ENCODE measurements at regions not wholly inside any gene's neighbourhood (a gene's known extent, or its start where the extent isn't known, plus 50 kb on each side); places are given as distances from the start of the nearest gene placed in this dataset.

- Histone ChIP-seq H3K27me3 (no peaks in the 10 kb centered on the region), H3K4me3 (no peak overlapping the region), H3K36me3 (no peaks in the 10 kb centered on the region), H3K4me1 (no peaks in the 10 kb centered on the region), H3K27ac (no peak overlapping the region), H3K9me3 (no peaks in the 10 kb centered on the region)
- DNase-seq: no peak
- in situ Hi-C loops (cut with MboI; ENCODE audit: low pct_ligation_motif_present in 1 of 4, low pct_unique_long_range_greater_than_20kb in 1 of 4, low sequenced_read_pairs in 3 of 4) (no loop called here), intact Hi-C loops (cut with DNase I; ENCODE audit: low total_unique reads) (no loop called here)
- WGBS, 2 donors (ENCODE audit: low coverage in 1 of 2): 70 to 80% methylated on average over 1 to 4 of the region's 4 CpGs
- TF ChIP-seq CTCF (IDR thresholded peaks at IDR 0.05) (no peak), EP300 (IDR thresholded peaks at IDR 0.05; ENCODE audit: low read depth) (no peak), POLR2AphosphoS5 (IDR thresholded peaks at IDR 0.05) (no peak), POLR2A (IDR thresholded peaks at IDR 0.05) (no peak)
Observed at GRCh38 chr5:173707392-173707791, 90.9 kb upstream of the BOD1 start.

GRCh38 chr5:173709145-173709544 is 92.7 kb upstream of the BOD1 start:
- H3K27me3 ChIP-seq: no peaks in the 10 kb centered on the region
- no peak for DNase-seq
- 72 to 95% methylated on average over 2 to 3 of the region's 3 CpGs for WGBS, 2 donors (ENCODE audit: low coverage in 1 of 2)
- H3K4me1 ChIP-seq: no peaks in the 10 kb centered on the region
- no peaks in the 10 kb centered on the region for H3K9me3 ChIP-seq
- no peak overlapping the region for H3K27ac ChIP-seq
- H3K36me3 ChIP-seq: no peaks in the 10 kb centered on the region
- in situ Hi-C loops (cut with MboI; ENCODE audit: low pct_ligation_motif_present in 1 of 4, low pct_unique_long_range_greater_than_20kb in 1 of 4, low sequenced_read_pairs in 3 of 4) (no loop called here), intact Hi-C loops (cut with DNase I; ENCODE audit: low total_unique reads) (no loop called here)
- H3K4me3 ChIP-seq: no peak overlapping the region
- no peak for TF ChIP-seq EP300 (IDR thresholded peaks at IDR 0.05; ENCODE audit: low read depth)
- no peak for TF ChIP-seq POLR2AphosphoS5 (IDR thresholded peaks at IDR 0.05)
- TF ChIP-seq POLR2A (IDR thresholded peaks at IDR 0.05): no peak
- no peak for TF ChIP-seq CTCF (IDR thresholded peaks at IDR 0.05)

GRCh38 chr5:173709761-173710160 is 93.3 kb upstream of the BOD1 start:
- no peak overlapping the region for H3K27ac ChIP-seq
- H3K4me1 ChIP-seq: no peaks in the 10 kb centered on the region
- H3K4me3 ChIP-seq: no peak overlapping the region
- no peaks in the 10 kb centered on the region for H3K9me3 ChIP-seq
- 59 to 100% methylated on average over 2 to 6 of the region's 6 CpGs for WGBS, 2 donors (ENCODE audit: low coverage in 1 of 2)
- intact Hi-C loops (cut with DNase I; ENCODE audit: low total_unique reads) (no loop called here), in situ Hi-C loops (cut with MboI; ENCODE audit: low pct_ligation_motif_present in 1 of 4, low pct_unique_long_range_greater_than_20kb in 1 of 4, low sequenced_read_pairs in 3 of 4) (no loop called here)
- no peak for DNase-seq
- H3K36me3 ChIP-seq: no peaks in the 10 kb centered on the region
- no peaks in the 10 kb centered on the region for H3K27me3 ChIP-seq
- TF ChIP-seq POLR2A (IDR thresholded peaks at IDR 0.05) (no peak), EP300 (IDR thresholded peaks at IDR 0.05; ENCODE audit: low read depth) (no peak)

GRCh38 chr5:173710528-173710927 is 94.1 kb upstream of the BOD1 start:
- H3K36me3 ChIP-seq: no peaks in the 10 kb centered on the region
- no peaks in the 10 kb centered on the region for H3K27me3 ChIP-seq
- H3K27ac ChIP-seq: no peak overlapping the region
- no peaks in the 10 kb centered on the region for H3K4me1 ChIP-seq
- no peak overlapping the region for H3K4me3 ChIP-seq
- TF ChIP-seq CTCF (IDR thresholded peaks at IDR 0.05): no peak
- TF ChIP-seq POLR2AphosphoS5 (IDR thresholded peaks at IDR 0.05): no peak
- TF ChIP-seq EP300 (IDR thresholded peaks at IDR 0.05; ENCODE audit: low read depth): no peak
- TF ChIP-seq POLR2A (IDR thresholded peaks at IDR 0.05): no peak
- no peaks in the 10 kb centered on the region for H3K9me3 ChIP-seq
- intact Hi-C loops (cut with DNase I; ENCODE audit: low total_unique reads): no loop called here
- 87 to 94% methylated on average over 6 to 7 of the region's 7 CpGs for WGBS, 2 donors (ENCODE audit: low coverage in 1 of 2)
- no peak for DNase-seq
- in situ Hi-C loops (cut with MboI; ENCODE audit: low pct_ligation_motif_present in 1 of 4, low pct_unique_long_range_greater_than_20kb in 1 of 4, low sequenced_read_pairs in 3 of 4): no loop called here

GRCh38 chr5:173711466-173711865 is 95.0 kb upstream of the BOD1 start:
- Histone ChIP-seq H3K9me3 (no peaks in the 10 kb centered on the region), H3K4me1 (no peaks in the 10 kb centered on the region), H3K27me3 (no peaks in the 10 kb centered on the region), H3K27ac (no peak overlapping the region), H3K4me3 (no peak overlapping the region), H3K36me3 (no peaks in the 10 kb centered on the region)
- in situ Hi-C loops (cut with MboI; ENCODE audit: low pct_ligation_motif_present in 1 of 4, low pct_unique_long_range_greater_than_20kb in 1 of 4, low sequenced_read_pairs in 3 of 4): no loop called here
- intact Hi-C loops (cut with DNase I; ENCODE audit: low total_unique reads): no loop called here
- 85 to 89% methylated on average over 2 of the region's 2 CpGs for WGBS, 2 donors (ENCODE audit: low coverage in 1 of 2)
- TF ChIP-seq POLR2AphosphoS5 (IDR thresholded peaks at IDR 0.05) (no peak), POLR2A (IDR thresholded peaks at IDR 0.05) (no peak), EP300 (IDR thresholded peaks at IDR 0.05; ENCODE audit: low read depth) (no peak), CTCF (IDR thresholded peaks at IDR 0.05) (no peak)
- DNase-seq: no peak

Measured in transverse colon (tissue), 4 donors.